SK-N-SH treated with all-trans-retinoic acid at 6 μM for 48 hours (cell line): ENCODE measurements at regions not wholly inside any gene's neighbourhood (a gene's known extent, or its start where the extent isn't known, plus 50 kb on each side); places are given as distances from the start of the nearest gene placed in this dataset.

Experiments used
- ESRRG ChIP-seq: fragments of 250-450 bp; sonication (Bioruptor Pico); IDR thresholded peaks from 2 replicates; pipeline ENCODE4 v1.6.1; 2021; ENCODE audit warnings: mild to moderate bottlenecking
- PPARA ChIP-seq: fragments of 250-450 bp; sonication (Bioruptor Pico); IDR thresholded peaks from 2 replicates; pipeline ENCODE4 v1.5.0; 2020; ENCODE audit warnings: mild to moderate bottlenecking, borderline replicate concordance
- SNAI2 ChIP-seq: fragments of 250-450 bp; sonication (Bioruptor Pico); IDR thresholded peaks from 2 replicates; pipeline ENCODE4 v1.5.0; 2020; ENCODE audit warnings: mild to moderate bottlenecking, moderate library complexity

GRCh38 chr4:132542228-132542627 lies 606.9 kb upstream of the PCDH10 start:
- TF ChIP-seq ESRRG (no peak), SNAI2 (CRISPR knock-in tag) (no peak), PPARA (CRISPR knock-in tag) (no peak)
